ENCODE measurements at regions not wholly inside any gene's neighbourhood (a gene's known extent, or its start where the extent isn't known, plus 50 kb on each side); places are given as distances from the start of the nearest gene placed in this dataset.

DNA sequence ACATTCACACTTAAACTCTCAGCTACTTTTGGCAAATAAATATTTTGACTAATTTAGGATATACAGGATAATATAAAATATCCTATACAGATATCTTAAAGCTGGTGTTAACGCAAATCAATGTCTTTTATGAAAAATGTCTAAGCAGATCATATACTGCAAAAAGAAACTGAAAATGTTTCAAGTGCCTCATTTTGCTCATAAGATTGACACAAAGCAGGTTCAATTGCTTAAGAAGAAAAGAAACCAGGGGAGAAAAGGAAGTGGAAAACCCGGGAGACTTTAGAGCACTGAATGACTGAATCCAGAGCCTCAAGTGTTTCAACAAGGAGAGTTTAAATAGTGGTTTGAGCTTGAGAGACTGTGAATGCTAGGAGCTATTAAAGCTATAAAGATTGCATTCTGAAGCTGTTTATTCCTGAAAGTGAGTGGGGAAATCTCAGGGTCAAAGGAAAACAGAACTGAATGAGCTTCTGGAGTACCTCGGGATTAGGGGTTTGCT lies 1943.0 kb downstream of the MRPL39 start:
- no peak overlapping the region for H3K4me3 ChIP-seq (ENCODE audit: low read depth, low read length)
- ChIA-PET CTCF (no interaction called here), POLR2A (no interaction called here)
- H3K27ac ChIP-seq (ENCODE audit: extremely low read depth, low read depth, low read length), result no peak overlapping the region
- H3K4me1 ChIP-seq (ENCODE audit: control insufficient read depth, insufficient read depth, low read length), result no peaks in the 10 kb centered on the region
- no peaks in the 10 kb centered on the region for H3K36me3 ChIP-seq (ENCODE audit: control insufficient read depth in 2 of 2, insufficient read depth in 1 of 2, low read length in 2 of 2)
- no peak for TF ChIP-seq ZNF211 (tag by site-specific recombination; IDR thresholded peaks at IDR 0.05; ENCODE audit: low read depth)
- TF ChIP-seq ZNF48 (tag by site-specific recombination; IDR thresholded peaks at IDR 0.05), result no peak
- TF ChIP-seq TCF7L2 (IDR thresholded peaks at IDR 0.05; ENCODE audit: borderline replicate concordance, low read depth, low read length), result no peak
- no peak for TF ChIP-seq ZNF660 (tag by site-specific recombination; IDR thresholded peaks at IDR 0.05)
- TF ChIP-seq, protein P1, sequence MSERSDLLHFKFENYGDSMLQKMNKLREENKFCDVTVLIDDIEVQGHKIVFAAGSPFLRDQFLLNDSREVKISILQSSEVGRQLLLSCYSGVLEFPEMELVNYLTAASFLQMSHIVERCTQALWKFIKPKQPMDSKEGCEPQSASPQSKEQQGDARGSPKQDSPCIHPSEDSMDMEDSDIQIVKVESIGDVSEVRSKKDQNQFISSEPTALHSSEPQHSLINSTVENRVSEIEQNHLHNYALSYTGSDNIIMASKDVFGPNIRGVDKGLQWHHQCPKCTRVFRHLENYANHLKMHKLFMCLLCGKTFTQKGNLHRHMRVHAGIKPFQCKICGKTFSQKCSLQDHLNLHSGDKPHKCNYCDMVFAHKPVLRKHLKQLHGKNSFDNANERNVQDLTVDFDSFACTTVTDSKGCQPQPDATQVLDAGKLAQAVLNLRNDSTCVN (tag by site-specific recombination; optimal IDR thresholded peaks at IDR 0.05), result no peak
- no peak for TF ChIP-seq WT1 (tag by site-specific recombination; IDR thresholded peaks at IDR 0.05)
- no peak for TF ChIP-seq ZNF521 (tag by site-specific recombination; IDR thresholded peaks at IDR 0.05)
- no peak for TF ChIP-seq HOXA7 (CRISPR knock-in tag; IDR thresholded peaks at IDR 0.05; ENCODE audit: borderline replicate concordance)
- TF ChIP-seq GLI4 (tag by site-specific recombination; IDR thresholded peaks at IDR 0.05), result no peak
- TF ChIP-seq ZNF610 (tag by site-specific recombination; IDR thresholded peaks at IDR 0.05; ENCODE audit: borderline replicate concordance), result no peak
- TF ChIP-seq MZF1 (tag by site-specific recombination; IDR thresholded peaks at IDR 0.05; ENCODE audit: borderline replicate concordance), result no peak
- no peak for TF ChIP-seq ZNF670 (tag by site-specific recombination; IDR thresholded peaks at IDR 0.05; ENCODE audit: low read depth)
- TF ChIP-seq, protein P2, sequence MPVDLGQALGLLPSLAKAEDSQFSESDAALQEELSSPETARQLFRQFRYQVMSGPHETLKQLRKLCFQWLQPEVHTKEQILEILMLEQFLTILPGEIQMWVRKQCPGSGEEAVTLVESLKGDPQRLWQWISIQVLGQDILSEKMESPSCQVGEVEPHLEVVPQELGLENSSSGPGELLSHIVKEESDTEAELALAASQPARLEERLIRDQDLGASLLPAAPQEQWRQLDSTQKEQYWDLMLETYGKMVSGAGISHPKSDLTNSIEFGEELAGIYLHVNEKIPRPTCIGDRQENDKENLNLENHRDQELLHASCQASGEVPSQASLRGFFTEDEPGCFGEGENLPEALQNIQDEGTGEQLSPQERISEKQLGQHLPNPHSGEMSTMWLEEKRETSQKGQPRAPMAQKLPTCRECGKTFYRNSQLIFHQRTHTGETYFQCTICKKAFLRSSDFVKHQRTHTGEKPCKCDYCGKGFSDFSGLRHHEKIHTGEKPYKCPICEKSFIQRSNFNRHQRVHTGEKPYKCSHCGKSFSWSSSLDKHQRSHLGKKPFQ (tag by site-specific recombination; IDR thresholded peaks at IDR 0.05), result no peak
- TF ChIP-seq ZBTB1 (tag by site-specific recombination; IDR thresholded peaks at IDR 0.05), result no peak
- no peak for TF ChIP-seq ZNF560 (tag by site-specific recombination; IDR thresholded peaks at IDR 0.05; ENCODE audit: borderline replicate concordance)
- no peak for TF ChIP-seq ZNF843 (tag by site-specific recombination; IDR thresholded peaks at IDR 0.05)
- no peak for TF ChIP-seq ZNF658 (tag by site-specific recombination; IDR thresholded peaks at IDR 0.05)
- no peak for TF ChIP-seq OSR2 (tag by site-specific recombination; IDR thresholded peaks at IDR 0.05)
- no peak for TF ChIP-seq ZNF10 (tag by site-specific recombination; IDR thresholded peaks at IDR 0.05)
- TF ChIP-seq ZNF473 (tag by site-specific recombination; IDR thresholded peaks at IDR 0.05), result no peak
- no peaks in the 10 kb centered on the region for H3K9me3 ChIP-seq (ENCODE audit: control insufficient read depth, insufficient read depth, low read depth, low read length)

DNA sequence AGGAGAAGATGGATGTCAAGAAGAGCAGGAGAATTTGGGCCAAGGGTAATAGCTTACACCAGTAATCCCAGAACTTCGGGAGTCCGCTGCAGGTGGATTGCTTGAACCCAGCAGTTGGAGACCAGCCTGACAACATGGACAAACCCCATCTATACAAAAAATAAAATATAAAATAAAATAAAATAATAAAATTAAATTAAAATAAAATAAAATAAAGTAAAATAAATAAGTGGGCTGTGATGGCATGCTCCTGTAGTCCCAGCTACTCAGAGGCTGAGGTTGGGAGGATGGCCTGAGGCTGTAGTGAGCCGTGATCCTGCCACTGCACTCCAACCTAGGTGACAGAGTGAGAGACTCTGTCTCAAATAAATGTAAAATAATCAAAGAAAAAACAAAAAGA lies 1946.7 kb downstream of the MRPL39 start:
- Histone ChIP-seq H3K36me3 (ENCODE audit: control insufficient read depth in 2 of 2, insufficient read depth in 1 of 2, low read length in 2 of 2) (no peaks in the 10 kb centered on the region), H3K9me3 (ENCODE audit: control insufficient read depth, insufficient read depth, low read depth, low read length) (no peaks in the 10 kb centered on the region), H3K4me3 (ENCODE audit: low read depth, low read length) (no peak overlapping the region), H3K27ac (ENCODE audit: extremely low read depth, low read depth, low read length) (no peak overlapping the region), H3K4me1 (ENCODE audit: control insufficient read depth, insufficient read depth, low read length) (no peaks in the 10 kb centered on the region)
- POLR2A ChIA-PET, result no interaction called here
- TF ChIP-seq, protein P2 (tag by site-specific recombination; IDR thresholded peaks at IDR 0.05), result no peak
- TF ChIP-seq ZNF146 (tag by site-specific recombination; IDR thresholded peaks at IDR 0.05) (no peak), ZNF558 (tag by site-specific recombination; IDR thresholded peaks at IDR 0.05) (no peak), KLF10 (tag by site-specific recombination; IDR thresholded peaks at IDR 0.05) (no peak), ZNF561 (tag by site-specific recombination; IDR thresholded peaks at IDR 0.05; ENCODE audit: borderline replicate concordance) (no peak), IKZF3 (tag by site-specific recombination; IDR thresholded peaks at IDR 0.05) (no peak), ZNF266 (tag by site-specific recombination; IDR thresholded peaks at IDR 0.05; ENCODE audit: low read depth) (no peak), KLF16 (tag by site-specific recombination; IDR thresholded peaks at IDR 0.05) (no peak), ZNF510 (tag by site-specific recombination; IDR thresholded peaks at IDR 0.05; ENCODE audit: insufficient replicate concordance) (no peak), SP7 (tag by site-specific recombination; IDR thresholded peaks at IDR 0.05) (no peak)
- TF ChIP-seq, protein P3, sequence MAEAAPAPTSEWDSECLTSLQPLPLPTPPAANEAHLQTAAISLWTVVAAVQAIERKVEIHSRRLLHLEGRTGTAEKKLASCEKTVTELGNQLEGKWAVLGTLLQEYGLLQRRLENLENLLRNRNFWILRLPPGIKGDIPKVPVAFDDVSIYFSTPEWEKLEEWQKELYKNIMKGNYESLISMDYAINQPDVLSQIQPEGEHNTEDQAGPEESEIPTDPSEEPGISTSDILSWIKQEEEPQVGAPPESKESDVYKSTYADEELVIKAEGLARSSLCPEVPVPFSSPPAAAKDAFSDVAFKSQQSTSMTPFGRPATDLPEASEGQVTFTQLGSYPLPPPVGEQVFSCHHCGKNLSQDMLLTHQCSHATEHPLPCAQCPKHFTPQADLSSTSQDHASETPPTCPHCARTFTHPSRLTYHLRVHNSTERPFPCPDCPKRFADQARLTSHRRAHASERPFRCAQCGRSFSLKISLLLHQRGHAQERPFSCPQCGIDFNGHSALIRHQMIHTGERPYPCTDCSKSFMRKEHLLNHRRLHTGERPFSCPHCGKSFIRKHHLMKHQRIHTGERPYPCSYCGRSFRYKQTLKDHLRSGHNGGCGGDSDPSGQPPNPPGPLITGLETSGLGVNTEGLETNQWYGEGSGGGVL (tag by site-specific recombination; IDR thresholded peaks at IDR 0.05), result no peak
- CTCF ChIA-PET, result no interaction called here

All from HEK293 (cell line).